RWPE2 (cell line): ENCODE measurements at regions not wholly inside any gene's neighbourhood (a gene's known extent, or its start where the extent isn't known, plus 50 kb on each side); places are given as distances from the start of the nearest gene placed in this dataset.

Source experiments
- ATAC-seq: fragments of 200-7000 bp; cut with Tn5 transposase; 3 replicates; pipeline ENCODE4 v1.9.1; 2021; ENCODE audit warnings: low read depth
- DNase-seq: peaks from one replicate; pipeline ENCODE4 v3.0.0-alpha.2; 2020; ENCODE audit warnings: low spot score
- H3K27ac ChIP-seq: fragments of 450-650 bp; 2 replicates; pipeline ENCODE4 v1.5.1; 2017; ENCODE audit warnings: mild to moderate bottlenecking; ENCODE audit not compliant: poor library complexity, severe bottlenecking
- H3K27me3 ChIP-seq: fragments of 250-450 bp; sonication (Bioruptor Pico); 2 replicates; pipeline ENCODE4 v1.5.1; 2021; ENCODE audit warnings: mild to moderate bottlenecking, moderate library complexity; ENCODE audit not compliant: insufficient read depth, poor library complexity, severe bottlenecking
- H3K36me3 ChIP-seq: fragments of 250-450 bp; sonication (Bioruptor Pico); 2 replicates; pipeline ENCODE4 v1.5.1; 2020; ENCODE audit warnings: low read depth, mild to moderate bottlenecking, moderate library complexity
- H3K4me1 ChIP-seq: fragments of 250-450 bp; sonication (Bioruptor Pico); 2 replicates; pipeline ENCODE4 v1.5.1; 2021; ENCODE audit warnings: mild to moderate bottlenecking, moderate library complexity; ENCODE audit not compliant: insufficient read depth, poor library complexity, severe bottlenecking
- H3K4me3 ChIP-seq: fragments of 250-450 bp; sonication (Bioruptor Pico); 2 replicates; pipeline ENCODE4 v1.5.1; 2021; ENCODE audit warnings: mild to moderate bottlenecking, moderate library complexity; ENCODE audit not compliant: severe bottlenecking
- H3K9me3 ChIP-seq: fragments of 250-450 bp; sonication (Bioruptor Pico); 2 replicates; pipeline ENCODE4 v1.5.1; 2021; ENCODE audit warnings: mild to moderate bottlenecking, moderate library complexity; ENCODE audit not compliant: severe bottlenecking
- CTCF ChIP-seq: fragments of 450-650 bp; IDR thresholded peaks from one replicate; pipeline ENCODE4 v1.5.1; 2017; ENCODE audit warnings: mild to moderate bottlenecking, moderate library complexity; ENCODE audit not compliant: poor library complexity, severe bottlenecking

DNA sequence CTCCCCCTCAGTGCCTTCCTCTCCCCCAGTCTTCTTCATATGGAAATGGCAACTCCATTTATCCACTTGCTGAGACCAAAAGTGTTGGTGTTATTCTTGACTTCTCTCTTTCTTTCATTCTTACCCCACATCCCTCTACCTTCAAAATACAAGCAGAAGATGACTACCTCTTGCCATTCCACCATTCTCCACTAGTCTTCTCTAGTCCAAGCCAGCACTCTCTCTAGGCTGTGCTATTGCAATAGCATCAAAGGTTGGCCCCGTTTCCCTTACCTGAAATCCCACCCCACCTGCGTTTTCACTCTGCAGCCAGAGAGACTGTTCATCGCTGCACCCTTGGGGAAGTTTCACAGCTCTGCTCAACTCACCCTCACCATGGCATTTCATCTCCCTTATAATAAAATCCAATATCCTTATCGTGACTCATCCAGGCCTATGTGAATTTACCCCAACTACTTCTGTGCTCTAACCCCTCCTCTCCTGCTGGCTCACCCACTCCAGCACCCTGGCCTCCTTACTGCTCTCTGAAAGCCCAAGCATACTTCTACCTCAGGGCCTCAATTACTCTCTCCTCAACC, 109.1 kb downstream of the LSM5 start:
- no peak overlapping the region for H3K27ac ChIP-seq
- H3K27me3 ChIP-seq, result peaks cover 7% of the 10 kb centered on the region
- ATAC-seq (no peak), DNase-seq (no peak)
- H3K36me3 ChIP-seq, result no peaks in the 10 kb centered on the region
- no peak overlapping the region for H3K4me3 ChIP-seq
- no peaks in the 10 kb centered on the region for H3K4me1 ChIP-seq
- no peak for TF ChIP-seq CTCF
- H3K9me3 ChIP-seq, result no peaks in the 10 kb centered on the region

GRCh38 chr7:32379510-32380112, 110.6 kb downstream of the LSM5 start:
- Histone ChIP-seq H3K27me3 (no peaks in the 10 kb centered on the region), H3K4me1 (no peaks in the 10 kb centered on the region), H3K4me3 (no peak overlapping the region), H3K9me3 (no peaks in the 10 kb centered on the region), H3K36me3 (no peaks in the 10 kb centered on the region), H3K27ac (no peak overlapping the region)
- DNase-seq, result no peak
- TF ChIP-seq CTCF, result no peak
- no peak for ATAC-seq

DNA sequence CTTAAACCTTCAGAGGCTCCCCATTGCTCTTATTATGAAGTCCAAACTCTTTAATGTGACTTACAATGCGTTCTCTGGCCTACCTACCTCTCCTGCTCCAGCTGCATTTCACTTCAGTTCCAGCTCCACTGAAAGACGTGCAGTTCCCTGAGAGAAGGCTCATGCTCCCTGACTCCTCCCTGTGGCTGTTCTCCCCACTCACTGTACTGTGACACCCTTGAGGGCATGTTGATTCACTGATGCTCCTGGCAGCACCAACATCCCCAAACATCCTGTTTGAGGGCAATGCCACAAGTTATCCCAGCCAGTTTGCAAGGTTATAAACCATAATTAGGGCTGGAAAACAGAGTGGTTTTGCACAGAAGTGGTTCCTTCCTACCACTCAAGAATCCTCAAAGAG, 111.2 kb downstream of the LSM5 start:
- TF ChIP-seq CTCF, result no peak
- Histone ChIP-seq H3K27ac (no peak overlapping the region), H3K36me3 (no peaks in the 10 kb centered on the region), H3K4me3 (no peak overlapping the region), H3K4me1 (no peaks in the 10 kb centered on the region), H3K27me3 (no peaks in the 10 kb centered on the region), H3K9me3 (no peaks in the 10 kb centered on the region)
- no peak for DNase-seq
- no peak for ATAC-seq

- ATAC-seq (no peak), DNase-seq (no peak)
- Histone ChIP-seq H3K36me3 (no peaks in the 10 kb centered on the region), H3K4me3 (no peak overlapping the region), H3K27me3 (no peaks in the 10 kb centered on the region), H3K4me1 (no peaks in the 10 kb centered on the region), H3K9me3 (no peaks in the 10 kb centered on the region), H3K27ac (no peak overlapping the region)
- no peak for TF ChIP-seq CTCF
Measured at GRCh38 chr7:32364581-32364980, 125.6 kb downstream of the LSM5 start.

DNA sequence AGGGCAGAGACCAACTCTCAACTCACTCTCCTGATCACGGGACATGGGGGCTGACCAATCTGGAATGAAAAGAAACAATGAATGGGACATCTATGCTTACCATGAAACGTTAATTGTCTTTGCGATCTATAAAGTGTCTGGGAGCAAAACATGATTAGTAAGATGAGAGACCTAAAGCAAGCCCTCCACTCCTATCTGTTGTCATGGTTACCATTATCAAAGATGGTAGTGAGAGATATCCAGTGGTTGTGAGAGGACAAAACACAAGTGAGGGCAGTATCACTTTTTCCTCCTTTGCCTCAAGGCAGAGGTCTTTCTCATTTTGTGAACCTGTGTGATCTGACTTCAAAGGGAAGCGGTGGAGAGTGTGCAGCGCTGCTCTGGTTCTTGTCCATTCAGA, 130.1 kb downstream of the LSM5 start:
- Histone ChIP-seq H3K4me3 (no peak overlapping the region), H3K27ac (no peak overlapping the region), H3K4me1 (no peaks in the 10 kb centered on the region), H3K9me3 (no peaks in the 10 kb centered on the region), H3K27me3 (no peaks in the 10 kb centered on the region), H3K36me3 (no peaks in the 10 kb centered on the region)
- ATAC-seq (no peak), DNase-seq (no peak)
- no peak for TF ChIP-seq CTCF
